ENCODE measurements at regions not wholly inside any gene's neighbourhood (a gene's known extent, or its start where the extent isn't known, plus 50 kb on each side); places are given as distances from the start of the nearest gene placed in this dataset.

GRCh38 chr4:31234494-31234893 is 514.3 kb downstream of the PCDH7 start:
- TF ChIP-seq CTCF (IDR thresholded peaks at IDR 0.05; ENCODE audit: poor library complexity): no peak
- TF ChIP-seq EZH2 (IDR thresholded peaks at IDR 0.05; ENCODE audit: borderline replicate concordance): no peak
